ENCODE measurements at regions not wholly inside any gene's neighbourhood (a gene's known extent, or its start where the extent isn't known, plus 50 kb on each side); places are given as distances from the start of the nearest gene placed in this dataset.
A peak's percentile ranks its signal among the peaks of the same experiment; 100 is the strongest.
"Not testable (repeated sequence)": the region's sequence is repeated elsewhere in the genome, so short reads cannot be mapped to it uniquely, and the experiment has no call there.

- no peak for DNase-seq (ENCODE audit: low spot score)
Measured at GRCh38 chr11:21723678-21724077, 469.2 kb upstream of the ANO5 start.

DNA sequence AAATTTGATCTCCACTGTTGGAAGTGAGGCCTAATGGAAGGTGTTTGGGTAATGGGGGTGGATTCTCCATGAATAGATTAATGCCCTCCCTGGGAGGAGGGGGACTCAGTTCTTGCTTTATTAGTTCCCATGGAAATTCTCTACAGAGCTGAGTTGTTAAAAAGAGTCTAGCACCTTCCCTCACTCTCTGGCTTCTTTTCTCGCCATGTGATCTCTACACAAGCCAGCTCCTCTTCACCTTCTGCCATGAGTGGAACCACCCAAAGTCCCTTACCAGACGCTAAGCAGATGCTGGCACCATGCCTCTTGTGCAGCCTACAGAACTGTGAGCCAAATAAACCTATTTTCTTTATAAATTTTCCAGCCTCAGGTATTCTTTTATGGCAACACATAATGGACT lies 465.8 kb upstream of the ANO5 start:
- no peak for DNase-seq (ENCODE audit: low spot score)

DNA sequence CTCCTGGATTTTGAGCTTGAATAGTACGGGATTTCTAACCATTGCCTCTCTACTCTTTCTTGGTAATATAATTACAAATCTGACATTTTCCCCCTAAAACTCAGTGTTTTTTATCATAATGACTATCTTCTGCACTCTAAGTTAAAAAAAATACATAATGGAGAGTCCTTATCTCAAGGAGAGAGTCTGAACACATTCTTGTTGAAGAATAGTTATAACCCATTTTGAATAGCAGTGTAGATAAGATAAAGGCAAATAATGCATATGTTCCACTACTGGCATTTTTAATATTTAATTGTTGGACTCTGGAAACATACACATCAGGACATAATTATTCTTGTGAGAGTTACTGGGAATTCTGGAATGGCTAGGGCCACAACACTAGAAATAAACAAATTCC lies 456.5 kb upstream of the ANO5 start:
- no peak for DNase-seq (ENCODE audit: low spot score)

GRCh38 chr11:21752475-21753243 lies 440.2 kb upstream of the ANO5 start:
- not testable (repeated sequence) for DNase-seq (ENCODE audit: low spot score)

GRCh38 chr11:21753244-21753767 lies 439.6 kb upstream of the ANO5 start:
- not testable (repeated sequence) for DNase-seq (ENCODE audit: low spot score)

DNA sequence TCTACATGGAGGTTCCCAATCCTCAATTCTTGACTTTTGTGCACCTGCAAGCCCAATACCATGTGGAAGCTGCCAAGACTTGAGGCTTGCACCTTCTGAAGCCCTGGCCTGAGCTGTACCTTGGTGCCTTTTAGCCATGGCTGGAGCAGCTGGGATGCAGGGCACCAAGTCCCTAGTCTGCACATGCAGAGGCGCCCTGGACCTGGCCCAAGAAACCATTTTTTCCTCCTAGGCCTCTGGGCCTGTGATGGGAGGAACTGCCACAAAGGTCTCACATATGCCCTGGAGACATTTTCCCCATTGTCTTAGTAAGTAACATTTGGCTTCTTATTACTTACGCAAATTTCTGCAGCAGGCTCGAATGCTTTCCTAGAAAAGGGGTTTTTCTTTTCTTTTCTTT lies 431.9 kb upstream of the ANO5 start:
- no peak for DNase-seq (ENCODE audit: low spot score)

GRCh38 chr11:21768388-21768787 lies 424.5 kb upstream of the ANO5 start:
- DNase-seq (ENCODE audit: low spot score): no peak

- no peak for DNase-seq (ENCODE audit: low spot score)
Measured at GRCh38 chr11:21769188-21769587, 423.7 kb upstream of the ANO5 start.

DNA sequence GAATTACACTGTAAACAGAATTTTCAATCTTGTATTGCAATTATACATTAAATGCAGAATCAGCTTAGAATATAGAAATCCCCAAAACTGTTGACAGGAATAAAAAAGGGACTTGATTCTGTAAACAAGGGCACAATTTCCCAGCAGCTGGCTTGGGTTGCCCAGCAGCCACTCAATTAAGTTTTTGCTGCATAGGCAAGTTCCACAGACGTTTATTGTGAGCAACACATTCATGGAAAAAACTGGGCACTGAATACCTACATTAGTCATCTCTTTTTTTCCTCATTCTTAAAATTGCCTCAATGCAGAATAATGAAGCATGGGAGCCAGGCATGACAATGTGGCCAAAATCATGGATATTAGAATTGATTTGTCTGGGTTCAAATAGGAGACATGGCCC lies 421.8 kb upstream of the ANO5 start:
- DNase-seq (ENCODE audit: low spot score): no peak

- DNase-seq (ENCODE audit: low spot score): no peak
Measured at GRCh38 chr11:21774212-21774611, 418.7 kb upstream of the ANO5 start.

- DNase-seq (ENCODE audit: low spot score): no peak
Measured at GRCh38 chr11:21775911-21776310, 417.0 kb upstream of the ANO5 start.

- DNase-seq (ENCODE audit: low spot score): no peak
Measured at GRCh38 chr11:21783954-21784353, 408.9 kb upstream of the ANO5 start.

- DNase-seq (ENCODE audit: low spot score): no peak
Measured at GRCh38 chr11:21785351-21785750, 407.5 kb upstream of the ANO5 start.

DNA sequence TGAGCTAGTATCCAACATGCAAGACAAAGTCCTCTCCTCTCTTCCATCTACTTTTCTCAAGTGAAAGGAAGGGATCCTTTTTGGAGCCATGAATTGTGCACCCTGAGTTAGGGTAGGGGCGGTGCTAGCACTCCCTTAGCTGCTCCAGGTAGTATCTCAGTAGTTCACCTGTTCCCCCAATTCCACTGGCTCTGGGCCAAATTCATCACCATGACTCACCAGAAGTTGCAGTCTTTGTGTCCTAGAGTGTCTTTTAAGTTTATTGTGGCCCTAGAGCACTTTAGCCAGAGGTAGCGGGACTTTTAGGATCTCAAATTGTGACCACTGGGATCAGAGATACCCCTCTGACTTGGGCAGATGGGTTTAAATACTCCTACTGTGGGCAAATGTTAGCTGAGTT lies 398.6 kb upstream of the ANO5 start:
- DNase-seq (ENCODE audit: low spot score): no peak

GRCh38 chr11:21798216-21798615 lies 394.7 kb upstream of the ANO5 start:
- DNase-seq (ENCODE audit: low spot score): no peak

- not testable (repeated sequence) for DNase-seq (ENCODE audit: low spot score)
Measured at GRCh38 chr11:21804523-21804922, 388.4 kb upstream of the ANO5 start.

DNA sequence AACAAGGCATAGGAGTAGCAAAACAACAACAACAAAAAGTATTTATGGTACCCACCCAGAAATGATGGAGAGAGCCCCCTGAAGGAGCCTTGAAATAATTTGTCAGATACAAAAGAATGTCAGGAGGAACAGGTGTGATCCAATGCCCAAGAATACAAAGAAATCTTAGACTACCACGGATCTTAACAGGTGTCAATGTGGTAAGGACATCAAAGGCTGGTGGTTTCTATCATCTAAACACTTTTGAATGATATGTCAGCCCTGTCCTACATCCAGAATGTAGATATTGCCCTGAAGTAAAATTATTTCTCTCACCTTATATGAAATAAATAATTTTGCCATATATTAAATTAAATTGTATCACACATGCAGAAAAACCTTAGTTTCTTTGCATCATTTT lies 386.4 kb upstream of the ANO5 start:
- DNase-seq (ENCODE audit: low spot score): no peak

- DNase-seq (ENCODE audit: low spot score): no peak
Measured at GRCh38 chr11:21806947-21807346, 385.9 kb upstream of the ANO5 start.

- no peak for DNase-seq (ENCODE audit: low spot score)
Measured at GRCh38 chr11:21807350-21807749, 385.5 kb upstream of the ANO5 start.

DNA sequence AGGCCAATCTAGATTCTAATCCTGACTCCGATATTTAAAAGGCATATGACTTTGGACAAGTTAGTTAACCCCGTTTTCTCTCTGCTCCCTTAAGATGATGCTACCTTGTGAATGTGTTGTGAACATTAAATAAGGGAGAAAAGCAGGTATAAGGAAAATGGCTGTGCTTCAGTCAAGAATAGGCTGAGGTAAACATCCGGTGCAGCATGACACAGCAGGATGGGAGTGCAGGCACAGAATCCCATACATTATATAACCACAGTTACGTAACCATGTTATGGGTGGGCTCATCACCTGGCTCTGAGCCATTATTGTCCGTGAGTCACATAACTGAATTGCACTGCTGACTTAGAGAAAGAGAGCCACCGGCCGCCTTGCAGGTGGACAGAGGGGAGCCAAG lies 382.2 kb upstream of the ANO5 start:
- DNase-seq (ENCODE audit: low spot score): no peak

- peak; percentile 38 for DNase-seq (ENCODE audit: low spot score)
Measured at GRCh38 chr11:21811572-21811971, 381.3 kb upstream of the ANO5 start.

GRCh38 chr11:21814169-21814568 lies 378.7 kb upstream of the ANO5 start:
- DNase-seq (ENCODE audit: low spot score): no peak

GRCh38 chr11:21817696-21818095 lies 375.2 kb upstream of the ANO5 start:
- DNase-seq (ENCODE audit: low spot score): no peak

GRCh38 chr11:21820176-21820575 lies 372.7 kb upstream of the ANO5 start:
- no peak for DNase-seq (ENCODE audit: low spot score)

Measured in D341Med (cell line).